DMS153 (cell line): ENCODE measurements at regions not wholly inside any gene's neighbourhood (a gene's known extent, or its start where the extent isn't known, plus 50 kb on each side); places are given as distances from the start of the nearest gene placed in this dataset.

Experiments
- DNase-seq: peaks from one replicate; lab custom pipeline; 2025; lab: John Stamatoyannopoulos, UW

DNA sequence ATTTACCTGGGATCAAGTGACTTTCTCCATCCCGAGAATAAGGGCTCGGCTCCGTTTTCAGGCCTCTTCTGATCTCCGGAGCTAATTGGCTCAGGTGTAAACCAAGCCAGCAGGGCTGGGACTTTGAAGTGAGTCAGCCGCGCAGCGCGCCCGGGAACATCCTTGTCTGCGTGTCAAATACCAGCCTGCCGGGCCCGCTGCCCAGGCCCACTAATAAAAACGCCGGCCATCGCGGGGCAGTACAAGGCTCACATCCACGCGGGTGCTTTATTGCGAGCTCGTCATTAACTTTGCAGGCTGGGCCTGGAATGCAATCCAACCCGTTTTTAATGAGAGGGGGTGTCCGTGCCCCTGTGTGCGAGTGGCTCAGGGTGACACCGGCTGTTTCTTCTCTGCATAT is 416.8 kb downstream of the IRX2 start:
- DNase-seq: peak; percentile 28

- DNase-seq: no peak
Measured at GRCh38 chr5:2333291-2333690, 418.2 kb downstream of the IRX2 start.

- DNase-seq: no peak
Measured at GRCh38 chr5:2332521-2332920, 419.0 kb downstream of the IRX2 start.

GRCh38 chr5:2330325-2331130 is 420.9 kb downstream of the IRX2 start:
- DNase-seq: no peak

DNA sequence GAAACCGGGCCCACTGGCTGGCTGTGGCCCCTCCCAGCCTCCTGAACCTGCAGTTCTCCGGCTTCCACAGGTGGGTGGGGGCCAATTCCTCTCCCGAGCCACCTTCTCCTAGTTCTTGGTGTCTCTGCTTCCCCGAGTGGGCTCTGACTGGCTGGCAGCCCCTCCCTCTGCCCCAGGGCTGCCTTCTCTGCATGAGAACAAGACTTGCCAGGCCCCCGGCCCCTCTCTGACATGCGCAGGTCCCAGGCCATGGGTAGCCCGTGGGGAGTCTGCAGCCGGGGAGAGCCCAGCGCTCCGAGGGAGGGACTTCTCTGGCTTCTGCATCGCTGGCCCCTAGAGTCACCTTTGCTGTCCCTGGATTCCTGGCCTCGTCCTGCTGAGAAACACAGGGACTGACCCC is 421.7 kb downstream of the IRX2 start:
- no peak for DNase-seq

- no peak for DNase-seq
Measured at GRCh38 chr5:2326601-2327000, 424.9 kb downstream of the IRX2 start.

DNA sequence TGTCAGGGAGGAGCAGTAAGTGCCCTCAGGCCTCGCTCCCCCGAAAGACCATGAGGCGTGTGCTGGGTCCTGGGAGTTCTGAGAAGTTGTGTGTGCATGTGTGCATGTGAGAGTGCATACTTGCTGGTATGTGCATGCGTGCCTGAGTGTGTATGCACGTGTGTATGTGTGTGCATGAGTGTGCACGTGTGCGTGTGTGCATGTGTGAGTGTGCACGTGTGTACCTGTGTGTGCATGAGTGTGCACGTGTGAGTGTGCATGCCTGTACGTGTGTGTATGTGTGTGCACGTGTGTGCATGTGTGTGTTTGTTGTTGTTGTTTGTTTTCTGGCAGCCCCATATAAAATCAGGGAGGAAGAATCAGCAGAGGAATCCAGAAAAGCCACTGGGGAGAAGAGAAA is 426.7 kb downstream of the IRX2 start:
- no peak for DNase-seq

DNA sequence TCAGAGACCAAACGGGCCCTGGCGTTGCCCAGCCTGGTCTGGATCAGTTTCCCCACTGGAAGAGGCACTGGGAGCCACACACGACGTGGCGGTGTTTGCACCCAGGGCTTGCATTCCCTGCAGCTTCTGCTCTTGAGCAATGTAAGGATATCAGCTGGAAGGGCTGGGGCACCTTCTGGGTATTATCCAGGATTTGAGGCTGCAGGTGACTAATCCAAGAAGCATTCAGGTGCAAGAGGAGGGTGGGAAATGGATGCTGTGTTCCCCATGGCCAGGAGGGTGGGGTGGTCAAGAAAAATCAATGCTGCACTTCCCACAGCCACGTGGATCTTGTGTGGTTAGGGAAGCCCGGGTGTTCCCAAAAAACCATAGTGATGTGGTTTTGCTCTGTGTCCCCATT is 430.9 kb downstream of the IRX2 start:
- no peak for DNase-seq

DNA sequence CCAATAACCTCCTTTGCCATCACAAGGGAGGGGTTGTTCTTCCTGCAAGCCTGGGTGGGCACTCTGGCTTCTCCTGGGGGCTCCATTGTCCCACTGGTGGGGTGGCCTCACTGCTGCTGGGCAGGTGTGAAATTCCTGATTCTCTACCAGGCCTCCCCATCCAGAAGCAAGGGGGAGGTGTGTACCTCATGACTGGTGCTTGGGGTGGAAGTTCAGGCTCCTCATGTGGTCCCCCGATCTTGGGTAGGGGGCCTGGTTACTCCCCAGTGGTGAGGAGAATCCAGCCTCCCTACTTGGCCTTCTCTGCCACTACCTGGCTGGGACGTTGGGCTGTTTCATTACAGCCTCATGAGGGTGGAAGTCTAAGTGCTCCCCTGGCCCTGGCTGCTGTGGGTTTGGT is 433.9 kb downstream of the IRX2 start:
- no peak for DNase-seq

DNA sequence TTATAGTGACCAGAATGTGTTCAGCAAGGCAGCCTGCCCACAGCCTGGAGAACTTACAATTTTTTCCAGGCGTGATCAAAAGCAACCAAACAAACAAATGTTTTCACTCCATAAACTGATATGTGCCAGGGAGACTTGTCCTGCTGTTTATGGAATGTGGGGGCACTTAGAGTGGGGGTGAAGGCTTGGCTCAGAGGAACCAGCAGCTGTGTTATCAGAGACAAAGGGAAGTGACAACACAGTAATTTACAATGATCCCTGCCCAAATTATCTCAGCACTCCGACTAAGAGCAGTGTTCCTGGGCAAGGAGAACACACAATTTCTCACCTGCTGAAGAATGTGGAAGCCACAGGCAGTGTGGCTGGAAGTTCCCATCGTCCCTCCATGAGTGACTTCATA is 429.1 kb upstream of the IRX4 start:
- DNase-seq: no peak

DNA sequence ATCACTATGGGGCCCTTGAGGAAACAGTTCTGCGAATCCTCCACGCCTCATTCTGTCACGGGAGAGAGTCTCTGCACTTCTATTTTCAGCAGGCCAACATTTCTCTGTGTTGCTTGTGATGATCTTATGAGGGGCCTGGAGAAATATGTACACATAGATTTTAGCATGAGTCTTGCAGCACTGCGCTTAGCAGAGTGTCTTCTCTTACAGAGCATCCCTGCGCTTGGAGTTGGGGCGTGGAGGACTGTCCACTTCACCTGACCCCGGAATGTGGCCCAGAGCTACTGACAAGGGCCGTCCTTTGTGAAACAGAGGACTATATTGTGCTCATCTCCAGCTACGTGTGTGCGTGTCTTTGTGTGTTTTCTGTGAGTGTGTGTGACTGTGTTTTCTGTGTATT is 428.2 kb upstream of the IRX4 start:
- DNase-seq: no peak

DNA sequence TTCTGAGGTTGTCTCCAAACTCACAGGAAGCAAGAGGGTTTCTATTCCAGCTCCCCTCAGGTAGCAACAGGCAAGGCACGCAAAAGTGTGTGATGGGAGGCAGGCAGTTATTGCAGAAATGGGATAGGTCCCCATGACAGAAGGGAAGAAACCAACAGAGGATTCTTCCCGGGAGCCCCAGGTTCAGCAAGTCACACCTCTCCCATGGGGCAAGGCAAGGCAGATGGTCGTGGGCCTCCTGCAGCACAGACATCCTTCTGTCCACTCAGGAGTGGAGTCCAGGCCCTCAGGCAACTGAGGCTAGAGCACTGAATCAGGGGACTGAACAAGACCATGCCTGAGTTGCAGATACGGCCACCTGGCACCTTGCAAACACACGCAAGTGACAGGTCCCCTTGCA is 424.9 kb upstream of the IRX4 start:
- no peak for DNase-seq

- no peak for DNase-seq
Measured at GRCh38 chr5:2306711-2307110, 424.0 kb upstream of the IRX4 start.

DNA sequence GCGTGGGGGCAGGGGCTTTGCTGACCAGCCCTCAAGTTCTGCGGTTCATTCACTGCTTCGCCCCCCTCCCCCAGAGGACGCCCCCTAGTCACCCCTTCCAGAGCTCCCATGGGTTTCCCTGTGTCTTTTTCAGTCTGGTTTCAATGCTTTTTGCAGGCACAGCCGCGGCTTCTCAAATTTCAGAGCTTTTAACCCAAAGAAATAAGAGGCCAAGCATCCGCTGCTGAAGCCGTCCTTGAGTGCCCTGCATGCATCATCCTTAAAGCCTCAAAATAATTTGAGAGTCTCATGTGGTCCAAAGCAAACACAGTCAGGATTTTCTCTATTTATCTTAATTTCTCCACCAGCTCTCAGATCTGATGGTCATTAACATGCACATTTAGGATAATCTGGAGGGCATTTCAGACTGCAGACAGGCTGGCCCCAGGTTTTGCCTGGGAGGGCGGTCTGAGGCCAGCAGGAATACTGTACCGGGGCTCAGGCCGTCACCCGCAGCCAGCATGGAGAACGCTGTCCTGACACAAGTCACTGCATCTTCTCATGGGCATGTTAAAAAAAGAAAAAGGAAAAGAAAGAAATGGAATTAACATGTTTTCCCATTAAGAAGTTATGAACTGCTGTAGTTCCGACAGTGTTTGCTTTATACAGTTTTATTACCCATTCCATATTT is 420.8 kb upstream of the IRX4 start:
- DNase-seq: no peak

DNA sequence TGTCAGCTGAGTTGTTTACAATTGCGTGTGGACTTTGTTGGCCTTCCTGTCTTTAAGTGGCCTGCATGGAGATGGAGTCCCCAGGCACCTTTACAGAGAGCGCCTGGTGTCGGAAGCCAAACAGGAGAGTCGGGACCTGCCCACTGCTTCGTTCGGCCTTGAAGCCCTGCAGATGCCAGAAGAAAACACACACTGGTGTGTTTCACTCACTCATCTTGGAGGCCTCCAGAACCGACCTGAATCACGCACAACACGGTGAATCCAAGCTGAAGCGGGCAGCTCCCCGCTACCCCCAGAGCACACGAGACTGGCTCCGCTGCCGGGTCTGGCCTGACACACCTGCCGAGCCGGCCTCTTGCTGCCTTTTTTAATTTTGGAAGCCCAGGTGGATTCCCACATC is 419.4 kb upstream of the IRX4 start:
- DNase-seq: peak; percentile 70

- DNase-seq: no peak
Measured at GRCh38 chr5:2300861-2301574, 418.3 kb upstream of the IRX4 start.

GRCh38 chr5:2300421-2300820 is 417.7 kb upstream of the IRX4 start:
- DNase-seq: no peak

DNA sequence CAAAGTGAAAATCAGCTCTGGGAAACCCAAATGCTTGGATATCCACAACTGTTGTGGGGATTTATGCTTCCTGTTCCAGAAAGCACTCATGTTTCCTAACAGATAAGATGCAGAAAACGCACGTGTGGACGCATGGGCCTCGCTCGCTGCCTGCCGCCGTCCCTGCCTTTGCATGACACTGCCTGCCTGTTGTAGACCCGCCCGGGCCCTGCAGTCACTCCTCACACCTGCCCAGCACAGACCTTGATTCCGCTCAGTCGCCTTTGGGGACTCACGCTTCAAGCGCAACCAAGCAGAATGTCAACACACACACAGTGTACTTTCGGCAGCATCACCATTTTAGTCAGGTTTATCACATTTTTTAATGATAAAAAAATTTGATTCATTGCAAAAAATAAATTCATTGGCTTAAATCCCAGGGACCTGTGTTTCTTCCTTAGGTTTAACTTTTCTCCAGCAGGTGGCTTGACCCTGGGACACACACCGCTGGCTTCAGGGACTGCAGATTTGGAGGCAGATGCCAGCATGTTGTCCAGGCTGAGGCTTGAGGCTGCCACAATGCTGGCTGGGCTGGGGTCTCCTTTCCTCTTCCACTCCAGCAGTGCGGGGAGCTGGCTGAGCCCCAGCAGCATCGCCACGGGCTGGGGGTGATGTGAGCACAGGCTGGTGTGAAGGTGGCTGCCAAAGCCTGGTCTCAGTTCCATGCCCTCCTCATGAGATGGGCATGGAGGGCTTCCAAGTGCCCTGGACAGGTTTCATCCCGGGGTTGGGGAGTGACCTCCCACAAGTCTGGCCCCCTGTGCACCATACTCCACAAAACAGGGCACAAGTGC is 416.9 kb upstream of the IRX4 start:
- DNase-seq: peak; percentile 19

GRCh38 chr5:2298781-2299180 is 416.1 kb upstream of the IRX4 start:
- DNase-seq: peak; percentile 14

DNA sequence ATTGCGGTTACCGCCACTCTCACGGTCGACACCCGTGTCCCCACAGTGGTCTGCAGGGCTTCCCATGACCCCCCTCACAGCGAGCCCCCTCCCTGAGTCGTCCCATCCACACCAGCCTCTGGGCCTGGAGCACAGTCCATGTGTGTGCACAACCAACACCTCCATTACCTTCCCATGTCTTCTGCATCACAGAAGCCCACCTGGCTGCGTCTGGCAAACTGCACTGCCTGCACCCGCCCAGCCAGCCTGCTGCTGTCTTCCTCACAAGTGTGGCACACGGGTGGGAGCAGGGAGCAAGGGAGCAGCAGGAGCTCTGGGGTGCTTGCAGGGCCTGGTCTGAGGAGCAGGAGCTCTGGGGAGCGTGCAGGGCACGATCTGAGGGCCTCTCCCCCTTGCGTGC is 415.3 kb upstream of the IRX4 start:
- DNase-seq: no peak

GRCh38 chr5:2295476-2295875 is 412.8 kb upstream of the IRX4 start:
- DNase-seq: no peak

- DNase-seq: no peak
Measured at GRCh38 chr5:2293906-2294305, 411.2 kb upstream of the IRX4 start.
